ENCODE measurements at regions not wholly inside any gene's neighbourhood (a gene's known extent, or its start where the extent isn't known, plus 50 kb on each side); places are given as distances from the start of the nearest gene placed in this dataset.

DNA sequence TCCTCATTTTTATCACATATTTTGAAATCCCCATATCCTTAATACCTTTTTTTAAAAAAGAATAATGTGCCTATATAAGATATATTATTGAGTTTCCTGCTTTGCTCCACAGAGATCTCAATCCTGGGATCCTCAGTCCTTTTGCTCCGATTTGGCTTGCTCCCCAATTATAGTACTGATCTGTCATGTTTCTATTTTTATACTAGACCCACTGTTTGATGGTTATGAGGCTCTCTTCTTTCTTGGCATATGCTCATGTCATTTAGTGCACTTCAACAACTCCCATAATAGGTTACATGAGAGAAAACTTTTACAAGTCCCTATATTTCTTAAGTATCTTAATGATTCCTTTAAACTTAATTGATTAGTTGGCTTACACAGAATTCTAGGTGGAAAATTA is 958.5 kb upstream of the EPHA7 start:
- TF ChIP-seq, protein P1, sequence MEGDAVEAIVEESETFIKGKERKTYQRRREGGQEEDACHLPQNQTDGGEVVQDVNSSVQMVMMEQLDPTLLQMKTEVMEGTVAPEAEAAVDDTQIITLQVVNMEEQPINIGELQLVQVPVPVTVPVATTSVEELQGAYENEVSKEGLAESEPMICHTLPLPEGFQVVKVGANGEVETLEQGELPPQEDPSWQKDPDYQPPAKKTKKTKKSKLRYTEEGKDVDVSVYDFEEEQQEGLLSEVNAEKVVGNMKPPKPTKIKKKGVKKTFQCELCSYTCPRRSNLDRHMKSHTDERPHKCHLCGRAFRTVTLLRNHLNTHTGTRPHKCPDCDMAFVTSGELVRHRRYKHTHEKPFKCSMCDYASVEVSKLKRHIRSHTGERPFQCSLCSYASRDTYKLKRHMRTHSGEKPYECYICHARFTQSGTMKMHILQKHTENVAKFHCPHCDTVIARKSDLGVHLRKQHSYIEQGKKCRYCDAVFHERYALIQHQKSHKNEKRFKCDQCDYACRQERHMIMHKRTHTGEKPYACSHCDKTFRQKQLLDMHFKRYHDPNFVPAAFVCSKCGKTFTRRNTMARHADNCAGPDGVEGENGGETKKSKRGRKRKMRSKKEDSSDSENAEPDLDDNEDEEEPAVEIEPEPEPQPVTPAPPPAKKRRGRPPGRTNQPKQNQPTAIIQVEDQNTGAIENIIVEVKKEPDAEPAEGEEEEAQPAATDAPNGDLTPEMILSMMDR (IDR thresholded peaks at IDR 0.05): no peak
- TF ChIP-seq EZH2 (IDR thresholded peaks at IDR 0.05; ENCODE audit: borderline replicate concordance, insufficient read depth, low read depth, low read length, poor library complexity, severe bottlenecking): no peak

Data from B cell (primary cell).